ENCODE measurements at regions not wholly inside any gene's neighbourhood (a gene's known extent, or its start where the extent isn't known, plus 50 kb on each side); places are given as distances from the start of the nearest gene placed in this dataset.

- TF ChIP-seq CTCF (IDR thresholded peaks at IDR 0.05 in 2 of 3, conservative IDR thresholded peaks at IDR 0.05 in 1 of 3; ENCODE audit: borderline replicate concordance in 1 of 3, insufficient read depth in 1 of 3, low read depth in 2 of 3, low read length in 2 of 3) (no peak), POLR2AphosphoS5 (IDR thresholded peaks at IDR 0.05; ENCODE audit: low read depth, low read length) (no peak), POLR2A (IDR thresholded peaks at IDR 0.05; ENCODE audit: borderline replicate concordance, extremely low read depth, insufficient read depth, insufficient read length) (no peak), EZH2 (IDR thresholded peaks at IDR 0.05) (no peak)
Observed at GRCh38 chr10:9028231-9028630, 973.7 kb downstream of the GATA3 start.

All from HCT116 (cell line).